ENCODE measurements at regions not wholly inside any gene's neighbourhood (a gene's known extent, or its start where the extent isn't known, plus 50 kb on each side); places are given as distances from the start of the nearest gene placed in this dataset.
A peak's percentile ranks its signal among the peaks of the same experiment; 100 is the strongest.

DNA sequence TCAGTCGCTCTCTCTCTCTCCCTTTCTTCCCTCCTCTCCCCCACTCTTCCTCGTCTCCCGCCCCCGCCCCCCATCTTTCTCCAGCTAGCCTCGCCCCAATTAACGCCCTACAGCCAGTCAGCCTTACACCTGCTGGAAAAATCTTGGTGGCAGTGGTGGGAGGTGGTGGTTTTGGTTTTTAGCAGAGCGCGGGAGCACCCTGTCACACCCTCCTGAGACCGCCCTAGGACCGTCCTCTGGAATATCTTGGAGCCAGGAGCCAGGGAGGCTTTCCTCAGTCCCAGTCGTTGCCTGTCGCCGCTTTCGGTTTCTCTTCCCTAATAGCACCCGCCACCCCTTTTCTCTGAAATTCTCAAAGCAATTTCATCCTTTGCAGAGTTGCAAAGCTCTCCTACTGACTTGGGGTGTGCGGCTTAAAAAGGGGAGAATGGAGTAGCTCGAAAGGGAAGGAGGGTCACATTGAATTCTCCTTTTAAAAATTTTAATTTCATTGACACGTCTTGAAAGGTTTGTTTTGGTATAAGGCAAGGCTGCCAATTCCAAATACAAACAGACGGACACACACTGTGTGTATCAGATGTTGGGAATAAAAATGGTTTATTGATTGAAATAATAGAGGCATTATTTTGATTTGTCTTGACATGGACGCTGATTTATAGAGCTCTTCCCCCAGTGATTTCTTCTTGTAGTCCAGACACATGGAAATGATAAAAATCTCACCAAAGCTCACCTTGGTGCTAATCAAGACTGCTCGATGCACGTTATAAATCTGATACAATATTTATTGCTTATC, 301.3 kb downstream of the PARP8 start (continued):
- no peak for TF ChIP-seq ZNF121 (tag by site-specific recombination; IDR thresholded peaks at IDR 0.05)
- TF ChIP-seq ZNF571 (tag by site-specific recombination; IDR thresholded peaks at IDR 0.05), result no peak
- no peak for TF ChIP-seq REPIN1 (tag by site-specific recombination; IDR thresholded peaks at IDR 0.05; ENCODE audit: low read depth)
- TF ChIP-seq ZNF510 (tag by site-specific recombination; IDR thresholded peaks at IDR 0.05; ENCODE audit: insufficient replicate concordance), result no peak
- TF ChIP-seq, protein P1, sequence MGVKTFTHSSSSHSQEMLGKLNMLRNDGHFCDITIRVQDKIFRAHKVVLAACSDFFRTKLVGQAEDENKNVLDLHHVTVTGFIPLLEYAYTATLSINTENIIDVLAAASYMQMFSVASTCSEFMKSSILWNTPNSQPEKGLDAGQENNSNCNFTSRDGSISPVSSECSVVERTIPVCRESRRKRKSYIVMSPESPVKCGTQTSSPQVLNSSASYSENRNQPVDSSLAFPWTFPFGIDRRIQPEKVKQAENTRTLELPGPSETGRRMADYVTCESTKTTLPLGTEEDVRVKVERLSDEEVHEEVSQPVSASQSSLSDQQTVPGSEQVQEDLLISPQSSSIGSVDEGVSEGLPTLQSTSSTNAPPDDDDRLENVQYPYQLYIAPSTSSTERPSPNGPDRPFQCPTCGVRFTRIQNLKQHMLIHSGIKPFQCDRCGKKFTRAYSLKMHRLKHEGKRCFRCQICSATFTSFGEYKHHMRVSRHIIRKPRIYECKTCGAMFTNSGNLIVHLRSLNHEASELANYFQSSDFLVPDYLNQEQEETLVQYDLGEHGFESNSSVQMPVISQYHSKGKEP (tag by site-specific recombination; IDR thresholded peaks at IDR 0.05), result no peak
- 0 out of 2 replicates have a peak, but pooled peaks have one; percentile 25 for TF ChIP-seq ZFHX2 (tag by site-specific recombination; conservative IDR thresholded peaks at IDR 0.05)
- no peak for TF ChIP-seq KLF9 (tag by site-specific recombination; IDR thresholded peaks at IDR 0.05; ENCODE audit: low read depth)
- no peak for TF ChIP-seq ZNF211 (tag by site-specific recombination; IDR thresholded peaks at IDR 0.05; ENCODE audit: low read depth)
- TF ChIP-seq, protein P2, sequence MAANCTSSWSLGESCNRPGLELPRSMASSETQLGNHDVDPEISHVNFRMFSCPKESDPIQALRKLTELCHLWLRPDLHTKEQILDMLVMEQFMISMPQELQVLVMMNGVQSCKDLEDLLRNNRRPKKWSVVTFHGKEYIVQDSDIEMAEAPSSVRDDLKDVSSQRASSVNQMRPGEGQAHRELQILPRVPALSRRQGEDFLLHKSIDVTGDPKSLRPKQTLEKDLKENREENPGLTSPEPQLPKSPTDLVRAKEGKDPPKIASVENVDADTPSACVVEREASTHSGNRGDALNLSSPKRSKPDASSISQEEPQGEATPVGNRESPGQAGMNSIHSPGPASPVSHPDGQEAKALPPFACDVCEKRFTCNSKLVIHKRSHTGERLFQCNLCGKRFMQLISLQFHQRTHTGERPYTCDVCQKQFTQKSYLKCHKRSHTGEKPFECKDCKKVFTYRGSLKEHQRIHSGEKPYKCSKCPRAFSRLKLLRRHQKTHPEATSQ (tag by site-specific recombination; IDR thresholded peaks at IDR 0.05), result no peak
- TF ChIP-seq ZNF664 (tag by site-specific recombination; IDR thresholded peaks at IDR 0.05), result no peak
- TF ChIP-seq, protein P3, sequence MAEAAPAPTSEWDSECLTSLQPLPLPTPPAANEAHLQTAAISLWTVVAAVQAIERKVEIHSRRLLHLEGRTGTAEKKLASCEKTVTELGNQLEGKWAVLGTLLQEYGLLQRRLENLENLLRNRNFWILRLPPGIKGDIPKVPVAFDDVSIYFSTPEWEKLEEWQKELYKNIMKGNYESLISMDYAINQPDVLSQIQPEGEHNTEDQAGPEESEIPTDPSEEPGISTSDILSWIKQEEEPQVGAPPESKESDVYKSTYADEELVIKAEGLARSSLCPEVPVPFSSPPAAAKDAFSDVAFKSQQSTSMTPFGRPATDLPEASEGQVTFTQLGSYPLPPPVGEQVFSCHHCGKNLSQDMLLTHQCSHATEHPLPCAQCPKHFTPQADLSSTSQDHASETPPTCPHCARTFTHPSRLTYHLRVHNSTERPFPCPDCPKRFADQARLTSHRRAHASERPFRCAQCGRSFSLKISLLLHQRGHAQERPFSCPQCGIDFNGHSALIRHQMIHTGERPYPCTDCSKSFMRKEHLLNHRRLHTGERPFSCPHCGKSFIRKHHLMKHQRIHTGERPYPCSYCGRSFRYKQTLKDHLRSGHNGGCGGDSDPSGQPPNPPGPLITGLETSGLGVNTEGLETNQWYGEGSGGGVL (tag by site-specific recombination; IDR thresholded peaks at IDR 0.05), result peak; percentile 68
- no peak for TF ChIP-seq ZNF776 (tag by site-specific recombination; IDR thresholded peaks at IDR 0.05; ENCODE audit: borderline replicate concordance)
- TF ChIP-seq ZNF140 (tag by site-specific recombination; IDR thresholded peaks at IDR 0.05), result no peak
- no peak for TF ChIP-seq HOXA7 (CRISPR knock-in tag; IDR thresholded peaks at IDR 0.05; ENCODE audit: borderline replicate concordance)
- TF ChIP-seq ZNF16 (tag by site-specific recombination; IDR thresholded peaks at IDR 0.05; ENCODE audit: low read depth), result no peak
- no peak for TF ChIP-seq ZNF324 (tag by site-specific recombination; IDR thresholded peaks at IDR 0.05)
- no peak for TF ChIP-seq ZNF157 (tag by site-specific recombination; IDR thresholded peaks at IDR 0.05)
- TF ChIP-seq, protein P4, sequence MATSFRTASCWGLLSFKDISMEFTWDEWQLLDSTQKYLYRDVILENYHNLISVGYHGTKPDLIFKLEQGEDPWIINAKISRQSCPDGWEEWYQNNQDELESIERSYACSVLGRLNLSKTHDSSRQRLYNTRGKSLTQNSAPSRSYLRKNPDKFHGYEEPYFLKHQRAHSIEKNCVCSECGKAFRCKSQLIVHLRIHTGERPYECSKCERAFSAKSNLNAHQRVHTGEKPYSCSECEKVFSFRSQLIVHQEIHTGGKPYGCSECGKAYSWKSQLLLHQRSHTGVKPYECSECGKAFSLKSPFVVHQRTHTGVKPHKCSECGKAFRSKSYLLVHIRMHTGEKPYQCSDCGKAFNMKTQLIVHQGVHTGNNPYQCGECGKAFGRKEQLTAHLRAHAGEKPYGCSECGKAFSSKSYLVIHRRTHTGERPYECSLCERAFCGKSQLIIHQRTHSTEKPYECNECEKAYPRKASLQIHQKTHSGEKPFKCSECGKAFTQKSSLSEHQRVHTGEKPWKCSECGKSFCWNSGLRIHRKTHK (tag by site-specific recombination; IDR thresholded peaks at IDR 0.05), result no peak
- no peak for TF ChIP-seq YY1 (tag by site-specific recombination; IDR thresholded peaks at IDR 0.05)
- TF ChIP-seq ZFP41 (tag by site-specific recombination; IDR thresholded peaks at IDR 0.05; ENCODE audit: borderline replicate concordance), result no peak
- TF ChIP-seq, protein P5, sequence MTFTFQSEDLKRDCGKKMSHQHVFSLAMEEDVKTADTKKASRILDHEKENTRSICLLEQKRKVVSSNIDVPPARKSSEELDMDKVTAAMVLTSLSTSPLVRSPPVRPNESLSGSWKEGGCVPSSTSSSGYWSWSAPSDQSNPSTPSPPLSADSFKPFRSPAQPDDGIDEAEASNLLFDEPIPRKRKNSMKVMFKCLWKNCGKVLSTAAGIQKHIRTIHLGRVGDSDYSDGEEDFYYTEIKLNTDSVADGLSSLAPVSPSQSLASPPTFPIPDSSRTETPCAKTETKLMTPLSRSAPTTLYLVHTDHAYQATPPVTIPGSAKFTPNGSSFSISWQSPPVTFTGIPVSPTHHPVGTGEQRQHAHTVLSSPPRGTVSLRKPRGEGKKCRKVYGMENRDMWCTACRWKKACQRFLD (tag by site-specific recombination; IDR thresholded peaks at IDR 0.05), result no peak
- TF ChIP-seq KLF1 (tag by site-specific recombination; IDR thresholded peaks at IDR 0.05), result 0 out of 2 replicates have a peak, but pooled peaks have one; percentile 41
- TF ChIP-seq ZNF530 (tag by site-specific recombination; IDR thresholded peaks at IDR 0.05; ENCODE audit: low read depth), result no peak
- peak; percentile 40; the same call in 1 of the 2 replicates for TF ChIP-seq ZNF335 (tag by site-specific recombination; conservative IDR thresholded peaks at IDR 0.05)
- TF ChIP-seq ZNF660 (tag by site-specific recombination; IDR thresholded peaks at IDR 0.05), result no peak
- TF ChIP-seq EGR2 (tag by site-specific recombination; IDR thresholded peaks at IDR 0.05; ENCODE audit: low read depth), result peak; percentile 32; the same call in 1 of the 2 replicates
- no peak for TF ChIP-seq ZNF10 (tag by site-specific recombination; IDR thresholded peaks at IDR 0.05)
